GM21717 (cell line): ENCODE measurements at regions not wholly inside any gene's neighbourhood (a gene's known extent, or its start where the extent isn't known, plus 50 kb on each side); places are given as distances from the start of the nearest gene placed in this dataset.
"Not testable (repeated sequence)": the region's sequence is repeated elsewhere in the genome, so short reads cannot be mapped to it uniquely, and the experiment has no call there.

ENCODE experiments used
- ATAC-seq: cut with Tn5 transposase; IDR thresholded peaks from one replicate; pipeline ENCODE4 v1.9.1; 2021; ENCODE audit warnings: mild to moderate bottlenecking, moderate library complexity; ENCODE audit not compliant: unreplicated experiment

DNA sequence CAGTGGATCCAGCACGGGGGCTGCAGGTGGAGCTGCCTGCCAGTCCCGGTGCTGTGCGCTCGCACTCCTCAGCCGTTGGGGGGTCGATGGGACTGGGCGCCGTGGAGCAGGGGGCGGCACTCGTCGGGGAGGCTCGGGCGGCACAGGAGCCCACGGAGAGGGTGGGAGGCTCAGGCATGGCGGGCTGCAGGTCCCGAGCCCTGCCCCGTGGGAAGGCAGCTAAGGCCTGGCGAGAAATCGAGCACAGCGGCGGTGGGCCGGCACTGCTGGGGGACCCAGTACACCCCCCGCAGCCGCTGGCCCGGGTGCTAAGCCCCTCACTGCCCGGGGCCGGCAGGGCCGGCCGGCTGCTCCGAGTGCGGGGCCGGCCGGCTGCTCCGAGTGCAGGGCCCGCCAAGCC, 52.3 kb upstream of the MARK1 start:
- ATAC-seq = not testable (repeated sequence)

- not testable (repeated sequence) for ATAC-seq
These were observed 52.8 kb upstream of the MARK1 start for GRCh38 chr1:220475141-220475540.

DNA sequence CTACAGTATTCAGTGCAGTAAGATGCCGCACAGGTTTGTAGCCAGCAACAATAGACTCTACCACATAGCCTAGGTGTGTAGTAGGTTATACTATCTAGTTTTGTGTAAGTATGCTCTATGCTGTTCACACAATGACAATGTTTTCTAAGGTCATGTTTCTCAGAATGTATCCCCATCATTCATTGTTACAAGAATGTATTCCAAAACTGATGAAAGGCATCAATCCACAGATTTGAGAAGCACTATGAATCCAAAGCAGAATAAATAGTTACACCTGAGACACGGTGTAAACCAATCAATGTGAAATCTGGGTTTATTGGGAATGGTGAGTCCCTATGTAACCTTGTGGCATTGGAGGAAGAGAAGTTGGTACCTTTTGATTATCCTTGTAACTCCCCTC, 54.5 kb upstream of the MARK1 start:
- ATAC-seq = no peak

DNA sequence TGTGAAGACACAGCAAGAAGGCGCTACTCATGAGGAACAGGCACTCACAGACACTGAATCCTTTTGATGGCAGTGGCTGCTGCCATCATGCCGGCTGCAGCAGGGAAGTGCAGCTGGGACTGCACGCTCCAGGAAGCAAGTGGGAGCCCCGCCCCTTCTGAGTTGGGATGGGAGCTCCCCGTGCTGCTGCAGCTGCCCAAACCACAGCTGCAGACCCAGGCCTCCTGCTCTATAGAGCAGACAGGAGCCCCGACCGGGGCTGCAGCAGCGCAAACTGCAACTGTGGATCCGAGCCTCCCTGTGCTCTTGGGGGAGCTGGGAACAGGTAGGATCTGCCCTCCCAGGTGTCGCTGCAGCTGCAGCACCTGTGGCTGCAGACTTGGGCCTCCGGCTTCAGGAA, 65.2 kb upstream of the MARK1 start:
- no peak for ATAC-seq

DNA sequence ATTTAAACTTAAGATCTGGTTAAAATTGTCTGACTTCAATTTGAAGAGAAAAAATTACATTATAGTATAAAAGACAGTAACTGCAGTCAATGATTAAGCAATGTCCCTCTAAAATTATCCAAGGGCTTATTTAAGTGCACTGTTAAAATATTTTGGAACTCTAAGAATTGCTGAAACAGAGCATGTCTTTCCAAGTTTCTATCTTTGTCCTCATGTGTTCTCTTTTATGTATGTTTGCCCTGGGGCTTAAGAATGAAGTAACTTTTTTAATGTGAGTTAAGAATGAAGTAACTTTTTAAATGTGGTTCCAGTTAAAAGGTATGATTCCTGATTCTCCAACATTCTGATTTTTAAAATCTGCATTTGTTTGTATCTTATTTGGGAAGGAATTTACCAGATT, 69.0 kb upstream of the MARK1 start:
- ATAC-seq = no peak

DNA sequence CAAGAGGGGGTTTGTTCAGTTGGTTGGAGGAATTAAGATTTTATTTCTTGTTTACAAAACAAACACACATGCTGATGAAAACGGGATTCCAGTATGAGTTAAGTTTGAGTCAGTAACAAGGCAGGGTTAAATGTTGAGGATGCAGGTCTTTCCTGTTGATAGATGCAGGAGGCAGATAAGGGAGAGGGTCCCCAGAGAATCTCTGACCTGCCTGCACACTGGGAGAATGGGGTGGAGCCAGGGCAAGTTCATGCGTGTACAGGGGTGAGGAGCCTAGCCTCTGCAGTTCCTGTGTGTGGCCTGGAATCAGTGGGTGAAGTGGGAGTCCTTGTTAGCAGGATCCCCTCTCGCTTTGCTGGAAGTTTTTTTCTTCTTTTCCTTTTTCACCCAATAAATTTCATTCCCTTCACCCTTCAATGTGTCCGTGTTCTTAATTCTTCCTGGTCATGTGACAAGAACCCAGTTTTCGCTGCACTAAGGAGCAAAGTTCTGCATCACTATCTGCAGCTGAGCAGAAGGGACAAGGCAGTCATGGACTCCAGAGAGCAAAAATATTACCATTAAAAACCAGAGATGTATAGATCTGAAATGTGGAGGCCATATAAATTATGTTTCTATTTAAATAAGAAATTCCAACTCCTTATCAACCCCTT, 69.9 kb upstream of the MARK1 start:
- no peak for ATAC-seq

- ATAC-seq = no peak
These were observed 72.4 kb upstream of the MARK1 start for GRCh38 chr1:220455559-220455958.

GRCh38 chr1:220454155-220454777, 73.7 kb upstream of the MARK1 start:
- no peak for ATAC-seq

DNA sequence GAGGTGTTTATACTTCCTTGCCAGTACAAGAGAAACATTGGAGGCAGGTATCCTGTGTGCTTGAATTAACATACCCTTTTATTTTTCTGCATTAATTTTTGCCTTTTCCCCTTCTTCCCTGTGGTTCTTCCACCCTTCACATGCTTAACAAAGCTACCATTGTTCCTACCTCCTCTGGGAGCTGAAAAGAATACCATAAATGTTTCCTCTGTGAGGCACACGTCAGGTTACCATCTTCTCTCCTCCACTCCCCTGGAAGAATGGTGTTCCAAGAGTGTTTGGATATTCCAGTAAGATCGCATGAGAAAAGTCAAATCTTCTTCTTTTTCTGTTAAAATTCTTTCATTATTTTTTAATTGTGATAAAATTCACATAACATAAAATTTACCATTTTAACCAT, 74.6 kb upstream of the MARK1 start:
- ATAC-seq = no peak

- no peak for ATAC-seq
These were observed 76.4 kb upstream of the MARK1 start for GRCh38 chr1:220451532-220451931.

- ATAC-seq = no peak
These were observed 77.0 kb upstream of the MARK1 start for GRCh38 chr1:220450927-220451326.

- no peak for ATAC-seq
These were observed 79.7 kb upstream of the MARK1 start for GRCh38 chr1:220448217-220448616.

- ATAC-seq = not testable (repeated sequence)
These were observed 83.3 kb upstream of the MARK1 start for GRCh38 chr1:220444586-220444985.

DNA sequence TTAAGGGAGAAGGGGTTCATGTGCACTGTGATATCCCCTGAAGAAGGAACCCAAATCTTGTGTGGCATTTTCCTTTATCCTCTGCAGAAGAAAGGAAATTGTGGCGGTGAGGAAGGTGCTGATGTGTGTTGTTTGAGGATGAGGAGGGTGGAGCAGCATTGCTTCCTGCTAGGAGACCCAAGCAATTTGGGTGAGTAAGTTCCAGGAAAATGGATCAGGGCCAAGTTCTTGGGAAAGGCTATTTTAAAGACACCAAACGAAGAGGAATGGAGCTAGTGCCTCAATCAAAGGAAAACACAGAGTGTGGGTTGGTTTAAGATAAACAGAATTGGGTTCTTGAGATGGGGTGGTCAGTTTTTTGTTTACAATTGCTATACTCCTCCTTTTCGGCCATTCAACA, 86.7 kb upstream of the MARK1 start:
- ATAC-seq = no peak

DNA sequence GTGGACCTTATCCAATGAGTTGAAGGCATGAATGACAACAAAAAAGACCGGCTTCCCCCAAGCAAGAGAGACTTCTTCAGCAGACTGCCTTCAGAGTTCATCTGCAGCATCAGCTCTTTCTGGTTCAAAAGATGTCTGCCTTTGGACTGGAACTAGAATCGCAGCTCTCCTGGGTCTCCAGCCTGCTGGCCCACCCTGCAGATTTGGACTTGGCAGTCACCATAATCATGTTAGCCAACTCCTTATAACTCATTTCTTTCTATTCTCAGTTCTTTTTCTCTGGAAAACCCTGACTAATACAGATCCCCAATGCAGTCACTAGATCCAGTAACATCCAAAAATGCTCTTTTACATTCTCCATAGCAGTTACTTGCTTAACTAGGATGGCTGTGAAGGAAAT, 89.2 kb upstream of the MARK1 start:
- no peak for ATAC-seq

- ATAC-seq = no peak
These were observed 95.5 kb upstream of the MARK1 start for GRCh38 chr1:220432408-220432807.

GRCh38 chr1:220431554-220432239, 96.2 kb upstream of the MARK1 start:
- ATAC-seq = no peak

- ATAC-seq = no peak
These were observed 97.3 kb upstream of the MARK1 start for GRCh38 chr1:220430586-220430985.

- ATAC-seq = no peak
These were observed 97.9 kb upstream of the MARK1 start for GRCh38 chr1:220430059-220430458.

- ATAC-seq = no peak
These were observed 100.9 kb upstream of the MARK1 start for GRCh38 chr1:220426989-220427388.

DNA sequence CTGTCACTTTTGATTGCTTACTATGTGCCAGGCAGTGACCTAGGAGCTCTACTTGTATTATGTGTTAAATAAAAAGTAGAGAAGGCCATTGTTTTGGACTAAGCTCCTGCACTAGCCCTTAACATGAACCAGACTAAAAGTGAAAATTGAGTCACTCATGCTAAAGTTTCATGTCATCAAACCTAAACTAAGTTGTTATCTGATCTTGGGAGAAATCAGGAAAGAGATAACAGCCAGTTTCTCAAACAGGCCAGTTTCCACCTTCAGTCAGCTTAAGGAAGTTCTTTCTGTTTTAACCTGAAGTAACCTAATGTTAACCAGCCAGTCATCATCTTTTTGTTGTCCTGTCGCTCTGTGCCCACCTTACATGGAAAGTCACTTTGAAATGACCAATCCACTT, 102.1 kb upstream of the MARK1 start:
- ATAC-seq = no peak

- ATAC-seq = no peak
These were observed 106.4 kb upstream of the MARK1 start for GRCh38 chr1:220421508-220421907.
